C4-2B (cell line): ENCODE measurements at regions not wholly inside any gene's neighbourhood (a gene's known extent, or its start where the extent isn't known, plus 50 kb on each side); places are given as distances from the start of the nearest gene placed in this dataset.

Experiments
- H3K27ac ChIP-seq: fragments of 450-650 bp; 2 replicates; pipeline ENCODE4 v1.5.1; 2017
- CTCF ChIP-seq: fragments of 450-650 bp; conservative IDR thresholded peaks from 2 replicates; pipeline ENCODE4 v1.5.1; 2017; ENCODE audit warnings: mild to moderate bottlenecking
- ZFX ChIP-seq: fragments of 450-650 bp; IDR thresholded peaks from 2 replicates; pipeline ENCODE4 v1.6.1; 2017

DNA sequence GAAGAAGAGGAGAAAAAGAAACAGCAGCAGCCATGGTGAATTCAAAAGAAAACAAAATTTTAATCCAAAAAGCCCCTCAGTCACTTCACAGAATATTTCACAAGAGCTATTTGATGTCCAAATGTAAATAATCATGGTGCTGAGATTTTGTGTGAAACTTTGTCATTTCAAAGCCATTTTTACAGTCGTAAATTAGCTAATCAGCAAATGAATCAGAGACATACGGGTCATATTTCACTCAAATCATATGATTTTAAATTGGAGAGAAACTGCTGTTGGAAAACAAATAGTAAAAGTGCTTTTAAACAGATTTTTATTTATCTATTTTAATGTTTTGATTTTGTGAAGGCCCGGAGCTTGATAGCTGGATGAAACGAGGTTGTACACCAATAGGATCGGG lies 101.4 kb upstream of the SMIM23 start:
- H3K27ac ChIP-seq, result no peak overlapping the region
- TF ChIP-seq CTCF, result no peak
- no peak for TF ChIP-seq ZFX

GRCh38 chr5:171688696-171689495 lies 96.7 kb upstream of the SMIM23 start:
- TF ChIP-seq CTCF, result no peak
- no peak for TF ChIP-seq ZFX
- no peak overlapping the region for H3K27ac ChIP-seq

DNA sequence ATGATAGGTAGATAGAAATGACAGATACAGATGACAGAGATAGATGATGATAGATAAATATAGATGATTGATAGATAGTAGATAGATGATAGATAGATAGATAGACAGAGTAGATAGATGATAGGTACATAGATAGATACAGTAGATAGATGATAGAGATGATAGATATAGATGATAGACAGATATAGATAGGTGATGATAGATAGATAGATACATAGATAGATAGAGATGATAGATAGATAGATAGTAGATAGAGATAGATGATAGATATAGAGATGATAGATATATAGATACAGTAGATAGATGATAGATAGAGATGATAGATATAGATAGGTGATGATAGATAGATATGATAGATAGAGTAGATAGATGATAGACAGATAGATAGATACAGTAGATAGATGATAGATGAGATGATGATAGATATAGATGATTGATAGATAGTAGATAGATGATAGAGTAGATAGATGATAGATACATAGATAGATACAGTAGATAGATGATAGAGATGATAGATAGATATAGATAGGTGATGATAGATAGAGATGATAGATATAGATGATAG lies 95.7 kb upstream of the SMIM23 start:
- TF ChIP-seq CTCF (no peak), ZFX (no peak)

DNA sequence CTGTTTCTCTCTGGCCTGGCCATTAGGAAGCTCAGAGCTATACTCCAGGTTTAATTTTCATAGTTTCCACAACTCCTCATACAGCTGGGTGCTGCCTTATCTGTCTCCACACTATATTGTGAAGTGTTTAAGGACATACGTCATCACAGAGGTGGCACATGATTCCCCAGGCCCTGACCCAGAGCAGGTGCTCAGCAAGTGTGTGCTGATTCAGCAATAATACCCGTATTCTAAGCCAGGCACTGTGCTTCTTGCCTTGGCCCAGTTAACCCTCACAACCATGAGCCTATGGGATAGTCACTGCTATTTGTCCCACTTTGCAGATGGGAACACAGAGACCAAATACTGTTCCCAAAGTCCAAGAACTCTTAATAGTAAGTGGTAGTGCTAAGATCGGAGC lies 93.5 kb upstream of the SMIM23 start:
- no peak for TF ChIP-seq ZFX
- no peak for TF ChIP-seq CTCF
- no peak overlapping the region for H3K27ac ChIP-seq

More for the DNA sequence above, 95.7 kb upstream of the SMIM23 start:
- H3K27ac ChIP-seq, result no peak overlapping the region

DNA sequence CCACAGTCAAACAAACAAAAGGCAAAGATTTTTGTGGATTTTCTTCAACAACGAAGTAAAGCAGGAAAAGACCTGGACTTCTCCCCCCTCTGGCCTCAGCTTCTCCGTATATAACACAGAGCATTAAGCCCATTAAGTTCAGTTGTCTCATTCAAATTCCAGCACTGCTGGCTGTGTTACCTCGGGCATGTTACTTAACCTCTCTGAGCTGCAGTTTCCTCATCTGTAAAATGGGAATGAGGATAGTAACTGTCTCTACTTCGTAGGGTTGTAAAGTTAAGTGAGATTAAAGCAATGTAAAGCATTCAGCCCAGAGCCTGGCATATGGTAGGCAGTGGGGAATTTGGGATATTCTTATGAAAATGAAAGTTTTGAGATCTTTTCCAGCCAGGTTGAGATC lies 92.7 kb upstream of the SMIM23 start:
- H3K27ac ChIP-seq, result no peak overlapping the region
- no peak for TF ChIP-seq CTCF
- TF ChIP-seq ZFX, result no peak

DNA sequence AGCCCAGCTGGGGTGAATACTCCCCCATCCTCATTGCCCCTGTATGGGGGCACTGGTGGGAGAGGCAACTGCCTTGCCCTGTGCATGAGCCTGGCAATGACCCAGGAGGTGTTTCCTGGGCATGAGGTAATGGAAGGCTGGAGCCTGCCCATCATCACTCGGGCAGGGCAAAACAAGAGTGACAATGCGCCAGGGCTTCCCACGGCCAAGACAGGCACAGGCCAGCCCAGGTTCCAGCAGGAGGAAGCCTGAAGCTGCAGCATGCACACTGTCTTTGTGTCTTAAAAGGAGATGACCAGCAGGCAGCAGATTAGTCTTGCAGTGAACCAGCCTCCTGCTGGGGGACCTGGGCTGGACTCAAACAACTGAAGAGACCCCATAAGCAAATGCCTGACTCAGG lies 92.2 kb upstream of the SMIM23 start:
- TF ChIP-seq CTCF (no peak), ZFX (no peak)
- H3K27ac ChIP-seq, result no peak overlapping the region

DNA sequence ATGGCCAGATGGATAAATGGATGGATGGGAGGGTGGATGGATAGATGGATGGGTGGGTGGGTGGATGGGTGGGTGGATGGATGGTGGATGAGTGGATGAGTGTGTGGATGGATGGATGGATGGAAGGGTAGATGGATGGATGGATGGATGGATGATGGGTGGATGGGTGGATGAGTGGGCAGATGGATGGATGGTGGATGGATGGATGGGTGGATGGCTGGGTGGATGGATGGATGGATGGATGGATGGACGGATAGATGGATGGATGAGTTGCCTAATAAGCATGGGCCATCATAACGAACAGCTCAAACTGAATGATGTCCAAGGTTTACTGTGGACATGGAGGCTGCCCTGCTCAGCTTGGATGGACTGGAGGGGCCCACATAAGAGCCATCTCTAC lies 89.8 kb upstream of the SMIM23 start:
- TF ChIP-seq ZFX (no peak), CTCF (no peak)
- H3K27ac ChIP-seq, result no peak overlapping the region
